GM21825 (cell line): ENCODE measurements at regions not wholly inside any gene's neighbourhood (a gene's known extent, or its start where the extent isn't known, plus 50 kb on each side); places are given as distances from the start of the nearest gene placed in this dataset.
"Not testable (repeated sequence)": the region's sequence is repeated elsewhere in the genome, so short reads cannot be mapped to it uniquely, and the experiment has no call there.

Experiments
- ATAC-seq: cut with Tn5 transposase; IDR thresholded peaks from one replicate; pipeline ENCODE4 v1.9.1; 2021; ENCODE audit warnings: mild to moderate bottlenecking, moderate library complexity; ENCODE audit not compliant: unreplicated experiment

DNA sequence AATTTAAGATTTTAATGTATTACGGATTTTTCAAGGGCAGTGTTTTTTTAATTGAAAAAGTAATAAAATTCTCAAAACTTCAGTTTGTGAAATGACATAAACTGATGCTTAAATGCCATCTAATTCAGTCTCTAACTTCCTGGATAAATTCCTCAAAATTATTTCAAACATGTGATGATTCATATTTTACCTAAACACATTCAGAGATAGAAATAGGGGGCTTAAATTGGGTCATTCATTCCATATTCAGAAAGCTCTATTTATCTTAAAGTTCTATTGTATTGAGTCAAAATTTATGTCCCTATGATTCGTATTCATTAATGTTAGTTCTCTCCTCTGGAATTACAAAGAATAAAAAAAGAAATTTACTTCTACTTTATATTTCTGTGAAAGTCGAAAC, 713.6 kb upstream of the CHRM3 start:
- no peak for ATAC-seq

DNA sequence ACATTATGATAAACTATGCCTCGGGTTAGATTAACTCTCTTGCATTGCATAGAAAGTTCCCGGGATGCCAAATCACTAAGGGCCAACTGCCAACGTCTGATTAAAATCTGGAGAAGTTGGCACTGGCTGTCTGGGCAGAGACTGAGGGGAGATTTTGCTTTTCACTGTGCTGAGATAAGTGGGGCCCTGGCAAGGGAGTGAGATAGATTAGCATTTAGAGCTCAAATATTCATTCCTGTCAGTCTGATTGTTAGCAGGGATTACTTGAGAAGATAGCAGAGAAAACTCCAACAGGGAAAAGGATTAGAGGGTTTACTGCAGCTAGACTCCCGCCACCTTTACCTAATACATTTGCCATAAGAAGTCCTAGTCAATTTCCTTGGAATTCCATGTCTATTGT, 714.1 kb upstream of the CHRM3 start:
- no peak for ATAC-seq

DNA sequence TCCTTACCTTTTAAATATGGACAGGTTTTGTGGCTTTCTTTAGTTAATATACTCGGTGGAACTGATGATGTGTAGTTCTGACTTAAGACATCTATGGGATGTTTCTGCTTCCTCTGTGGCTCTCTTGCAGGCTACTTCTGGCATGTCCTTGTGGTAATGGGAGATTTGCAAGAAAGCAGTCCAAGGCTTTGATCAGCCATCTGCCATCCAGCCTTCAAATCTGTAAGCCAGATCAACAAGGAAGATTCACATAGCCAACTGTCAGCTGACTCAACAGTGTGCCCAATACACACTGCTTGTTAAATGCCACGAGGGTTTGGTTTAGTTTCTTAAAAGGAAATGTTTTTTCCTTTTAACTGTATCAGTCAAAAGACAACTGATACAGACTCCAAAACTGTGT, 722.2 kb upstream of the CHRM3 start:
- no peak for ATAC-seq

DNA sequence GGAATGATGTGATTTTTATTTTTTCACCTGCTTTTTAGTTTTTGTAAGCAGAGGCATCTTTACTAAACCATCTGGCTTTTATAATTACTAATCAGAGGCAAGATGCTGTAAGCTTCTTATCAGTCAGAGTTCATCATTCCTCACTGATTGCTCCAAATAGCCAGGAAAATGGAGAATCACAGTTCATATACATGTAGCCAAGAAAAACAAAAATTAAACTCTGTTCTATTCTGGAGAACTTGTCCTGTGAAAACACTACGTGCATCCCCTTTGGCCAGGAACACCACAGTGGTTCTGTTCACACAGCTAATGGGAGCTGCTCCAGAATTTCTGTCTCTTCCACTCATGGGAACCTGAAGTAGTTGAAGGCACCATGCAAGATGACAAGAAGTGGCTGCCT, 725.5 kb upstream of the CHRM3 start:
- ATAC-seq: no peak

DNA sequence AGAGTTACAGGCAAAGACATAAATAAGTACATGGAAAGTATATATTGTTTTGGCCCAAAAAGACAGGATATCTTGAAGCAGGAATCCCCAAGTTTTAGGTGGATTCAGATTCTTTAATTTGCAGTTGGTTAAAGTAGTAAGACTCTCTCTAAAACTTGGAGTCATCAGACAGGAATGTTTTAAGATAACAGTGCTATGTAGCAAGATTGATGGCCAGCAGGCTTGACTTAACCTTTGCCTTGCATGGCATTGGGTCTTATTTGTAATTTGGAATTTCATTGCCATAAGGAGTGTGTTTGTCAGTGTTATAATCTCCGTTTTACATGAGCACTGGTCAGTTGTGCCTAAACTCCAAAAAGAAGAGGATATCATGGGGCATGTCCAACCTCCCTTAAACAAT, 727.6 kb upstream of the CHRM3 start:
- no peak for ATAC-seq

DNA sequence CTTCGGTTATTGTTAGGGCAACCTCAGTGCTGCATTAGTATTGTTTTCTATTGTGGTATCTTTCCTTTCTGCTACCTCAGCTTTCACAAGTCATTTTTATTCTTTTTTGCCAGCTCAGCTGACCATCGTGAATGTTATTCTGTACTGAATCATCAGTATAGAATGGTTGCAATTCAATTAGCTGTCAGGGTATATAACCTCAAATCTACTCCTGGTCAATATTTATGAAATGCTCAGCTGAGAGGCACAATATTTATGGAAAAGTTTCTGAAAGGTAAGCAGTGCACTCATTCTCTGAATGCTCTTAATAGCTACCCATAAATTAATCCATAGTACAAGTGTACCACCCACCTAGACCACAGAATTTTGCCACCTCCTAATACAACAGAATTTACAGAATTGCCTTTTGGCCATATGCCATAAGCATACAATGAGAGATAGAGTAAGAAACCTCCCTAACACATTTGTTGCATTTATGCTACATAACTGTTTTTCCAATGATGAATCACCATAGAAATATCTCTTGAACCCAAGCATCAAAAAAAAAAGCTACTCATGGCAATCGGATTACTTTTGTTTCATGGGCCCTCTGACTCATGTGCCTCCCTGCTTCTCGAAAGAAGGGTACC, 732.6 kb upstream of the CHRM3 start:
- no peak for ATAC-seq

DNA sequence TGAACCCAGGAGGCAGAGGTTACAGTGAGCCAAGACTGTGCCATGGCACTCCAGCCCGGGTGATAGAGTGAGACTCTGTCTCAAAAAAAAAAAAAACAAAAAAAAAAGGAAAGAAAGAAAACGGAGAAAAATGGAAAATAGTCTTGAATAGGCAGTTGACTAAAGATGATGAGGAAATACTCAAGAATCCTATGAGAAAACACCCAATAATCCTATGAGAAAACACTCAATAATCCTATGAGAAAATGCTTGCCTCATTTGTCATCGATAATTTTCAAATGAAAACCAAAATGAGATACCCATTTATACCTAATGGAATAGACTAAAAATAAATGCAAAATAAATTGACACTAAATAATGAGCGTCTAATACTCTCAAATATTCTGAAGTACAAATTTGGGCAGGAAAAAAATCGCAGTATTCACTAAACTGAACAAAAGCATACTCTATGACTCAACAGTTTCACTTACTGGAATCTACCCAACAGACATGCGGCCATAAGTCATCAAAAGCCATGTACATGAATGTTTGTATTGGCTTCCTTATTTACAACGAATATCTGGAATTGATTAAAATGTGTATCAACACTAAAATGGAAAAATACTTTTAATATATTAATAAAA, 733.9 kb upstream of the CHRM3 start:
- no peak for ATAC-seq

DNA sequence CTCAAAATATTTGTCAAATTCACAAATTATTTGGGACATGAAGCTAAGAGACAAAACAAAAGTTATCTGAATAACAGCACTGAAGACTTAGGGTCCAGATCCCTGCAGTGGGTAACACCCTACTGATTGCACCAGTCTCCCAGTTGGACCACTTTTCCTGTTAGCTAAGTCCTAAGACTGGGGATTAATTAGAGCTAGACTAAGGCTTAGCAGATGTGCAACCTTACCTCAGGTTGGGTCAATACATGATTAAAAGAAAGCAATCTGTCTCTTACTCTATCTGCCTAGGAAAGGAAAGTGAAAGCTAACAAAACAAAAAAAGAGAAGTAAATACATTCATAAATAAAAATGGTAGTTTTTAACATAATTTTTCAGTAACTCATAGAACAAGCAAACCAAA, 737.2 kb upstream of the CHRM3 start:
- ATAC-seq: no peak

DNA sequence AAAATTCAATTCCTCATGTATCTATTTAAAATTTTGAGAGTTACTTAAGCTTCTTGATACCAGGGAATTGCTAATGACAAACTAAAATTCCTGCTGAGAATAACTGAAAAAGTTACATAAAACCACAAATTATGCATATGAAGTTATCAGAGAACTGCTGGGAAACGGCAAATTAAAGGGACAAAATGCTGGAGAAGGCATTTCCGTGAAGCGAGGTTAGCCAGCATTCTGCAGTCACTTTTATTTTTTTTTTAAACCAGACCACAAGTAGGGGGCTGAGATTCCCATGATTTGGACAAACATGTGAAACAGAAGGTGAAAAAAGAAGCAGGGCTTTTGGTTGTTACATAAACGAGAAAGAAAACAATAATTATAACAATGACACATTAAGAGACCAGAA, 737.6 kb upstream of the CHRM3 start:
- ATAC-seq: no peak

DNA sequence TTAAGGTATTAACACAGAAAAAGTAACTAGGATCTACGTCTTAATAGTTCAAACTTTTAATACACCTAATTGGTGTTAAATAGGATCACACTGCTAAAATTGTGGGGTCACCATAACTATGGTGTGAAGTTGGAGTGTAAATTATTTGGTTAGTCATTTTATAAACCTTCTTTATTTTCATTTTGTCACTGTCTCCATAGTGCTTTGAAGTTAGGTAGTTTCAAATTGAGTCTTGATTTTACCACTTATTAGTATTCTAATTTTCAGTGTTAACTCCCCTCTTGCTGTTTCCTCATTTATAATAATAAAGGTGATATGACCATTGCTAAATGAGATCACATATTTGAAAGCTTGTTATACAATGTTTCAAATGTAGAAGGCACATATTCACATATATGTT, 738.1 kb upstream of the CHRM3 start:
- ATAC-seq: no peak

DNA sequence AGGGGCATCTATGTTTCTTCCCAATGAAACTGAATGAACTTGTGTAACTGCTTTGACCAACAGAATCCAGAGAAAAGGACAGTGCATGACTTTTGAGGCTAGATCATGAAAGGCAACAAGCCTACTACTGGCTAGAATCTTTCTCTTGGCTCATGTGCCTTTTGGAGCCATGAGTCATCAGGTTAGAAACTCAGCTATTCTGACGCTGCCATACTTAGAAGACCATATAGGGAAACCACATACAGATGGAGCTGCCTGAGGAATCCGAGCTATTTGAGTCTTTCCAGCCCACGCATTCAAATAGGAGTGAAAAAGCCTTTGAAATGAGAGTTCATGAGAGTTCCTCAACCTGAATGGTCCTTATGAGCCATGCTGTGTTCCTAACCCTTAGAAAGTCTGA, 738.5 kb upstream of the CHRM3 start:
- ATAC-seq: no peak

DNA sequence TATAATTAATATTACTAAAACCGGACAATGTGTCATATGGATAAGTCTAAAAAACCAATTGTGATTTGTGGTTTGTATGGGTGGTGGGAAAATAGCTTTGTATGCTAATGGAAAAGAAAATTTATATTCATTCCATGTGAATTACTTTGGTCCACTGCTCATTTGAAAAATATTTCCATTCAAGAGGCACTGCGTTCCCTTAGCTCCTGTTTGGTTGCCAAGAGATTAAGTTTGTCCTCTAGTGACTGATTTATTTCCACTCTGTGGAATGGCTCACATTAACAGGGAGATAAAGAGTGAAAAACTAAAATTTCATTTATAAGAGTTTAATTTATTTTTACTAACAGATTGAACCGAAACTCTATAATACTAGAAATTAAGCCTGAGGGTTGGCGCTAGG, 744.1 kb upstream of the CHRM3 start:
- no peak for ATAC-seq

DNA sequence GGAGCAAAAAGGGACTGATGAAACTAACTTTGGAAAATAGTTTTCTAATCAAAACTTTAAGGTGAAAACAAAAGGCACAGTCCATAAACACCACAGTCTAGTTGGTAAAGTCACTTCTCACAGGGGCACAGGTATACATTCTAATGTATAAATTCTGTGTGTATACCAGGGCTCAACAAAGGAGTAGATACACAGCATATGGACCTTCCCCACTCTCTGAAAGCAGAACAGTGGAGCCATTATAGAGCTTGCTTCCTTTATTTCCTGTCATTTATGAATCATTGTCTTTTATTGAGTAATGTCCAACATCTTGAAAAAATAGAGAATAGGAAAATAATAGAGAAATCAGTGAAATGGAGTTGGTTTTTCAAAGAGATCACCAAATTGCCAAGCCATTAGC, 746.5 kb upstream of the CHRM3 start:
- no peak for ATAC-seq

DNA sequence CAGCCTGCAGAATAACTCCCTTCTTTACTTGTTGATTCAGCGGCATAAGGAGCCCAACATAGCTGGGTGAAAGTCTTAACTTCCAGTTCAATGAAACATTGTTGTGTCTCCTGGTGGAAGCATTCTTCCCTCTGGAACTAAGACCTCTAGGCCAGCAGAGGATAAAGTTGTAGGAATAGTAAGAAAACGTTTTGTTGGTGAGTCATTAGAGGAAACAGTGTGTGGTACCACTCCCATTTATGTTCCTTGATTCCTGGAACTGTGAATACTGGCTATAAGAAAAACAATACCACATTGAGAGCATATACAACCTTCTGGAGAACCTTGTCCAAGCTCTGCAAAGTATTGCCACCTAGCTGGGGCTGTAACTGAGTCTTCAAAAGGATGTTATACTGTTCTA, 737.4 kb upstream of the ZP4 start:
- no peak for ATAC-seq

DNA sequence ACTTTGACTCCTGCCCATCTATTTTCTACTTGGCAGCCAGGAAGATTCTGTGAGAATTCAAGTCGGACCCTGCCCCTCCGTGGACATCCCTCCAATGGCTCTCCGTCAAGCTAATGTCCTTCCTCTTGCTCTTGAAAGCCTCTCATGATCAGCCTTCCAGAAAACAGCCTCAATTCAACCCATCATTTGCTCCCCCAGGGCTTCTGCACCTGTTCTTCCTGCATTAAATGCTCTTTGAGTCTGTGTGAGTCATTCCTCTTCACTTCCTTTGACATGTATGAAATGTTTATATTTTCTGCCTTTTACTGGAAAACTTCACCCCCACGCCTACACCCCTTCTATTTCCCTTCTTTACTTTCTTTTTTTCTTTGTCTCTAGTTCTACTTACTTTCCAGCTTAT, 734.1 kb upstream of the ZP4 start:
- ATAC-seq: no peak

DNA sequence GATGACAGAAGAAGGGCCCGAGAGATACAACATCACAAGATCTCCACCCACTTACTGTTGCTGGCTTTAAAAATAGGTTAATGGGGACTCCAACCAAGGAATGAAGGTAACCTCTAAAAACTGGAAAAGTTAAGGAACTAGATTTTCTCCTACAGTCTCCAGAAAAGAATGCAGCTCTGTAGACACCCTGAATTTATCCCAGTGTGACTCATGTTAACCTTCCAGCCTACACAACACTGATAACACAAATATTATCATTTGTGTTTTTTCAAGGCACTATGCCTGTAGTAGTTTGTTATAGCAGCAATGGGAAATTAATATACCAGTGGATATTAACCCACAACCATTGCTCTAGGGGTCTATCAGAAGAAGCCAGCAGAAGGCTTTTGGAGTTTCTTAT, 730.7 kb upstream of the ZP4 start:
- no peak for ATAC-seq

DNA sequence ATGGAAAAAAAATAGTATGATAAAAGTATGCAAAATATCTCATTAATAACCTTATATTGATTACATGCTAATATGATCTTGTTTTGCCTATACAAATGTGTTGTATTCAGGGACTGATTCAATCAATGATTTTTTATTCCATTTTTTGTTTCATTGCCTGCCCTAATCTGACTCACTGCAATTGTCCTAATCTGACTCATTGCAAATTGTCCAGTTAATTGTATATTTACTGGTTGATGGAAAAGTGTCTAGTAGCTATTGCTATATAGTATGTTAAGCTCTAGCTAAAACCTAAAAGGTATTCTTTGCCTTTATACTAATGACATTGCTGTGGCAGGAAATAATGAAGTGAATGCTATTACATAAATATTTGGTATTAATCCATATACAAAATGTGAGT, 728.9 kb upstream of the ZP4 start:
- ATAC-seq: no peak

DNA sequence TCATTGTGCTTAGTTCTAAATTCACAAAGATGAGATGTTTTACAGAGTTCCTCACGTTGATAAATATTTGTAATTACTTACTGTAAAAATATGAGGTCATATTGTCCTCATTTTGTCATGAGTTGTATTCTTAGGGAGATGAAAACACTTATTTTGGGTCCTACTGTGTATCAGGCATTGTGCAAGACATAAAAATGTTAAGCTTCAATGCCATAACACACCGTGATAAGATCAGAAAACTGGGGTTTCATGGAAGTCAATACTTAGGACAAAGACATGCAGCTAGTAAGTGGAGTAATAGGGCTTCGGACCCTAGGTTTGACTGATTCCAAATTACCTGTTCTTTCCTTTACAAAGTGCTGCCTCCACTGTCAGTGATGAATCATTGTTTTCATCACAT, 720.7 kb upstream of the ZP4 start:
- ATAC-seq: no peak

DNA sequence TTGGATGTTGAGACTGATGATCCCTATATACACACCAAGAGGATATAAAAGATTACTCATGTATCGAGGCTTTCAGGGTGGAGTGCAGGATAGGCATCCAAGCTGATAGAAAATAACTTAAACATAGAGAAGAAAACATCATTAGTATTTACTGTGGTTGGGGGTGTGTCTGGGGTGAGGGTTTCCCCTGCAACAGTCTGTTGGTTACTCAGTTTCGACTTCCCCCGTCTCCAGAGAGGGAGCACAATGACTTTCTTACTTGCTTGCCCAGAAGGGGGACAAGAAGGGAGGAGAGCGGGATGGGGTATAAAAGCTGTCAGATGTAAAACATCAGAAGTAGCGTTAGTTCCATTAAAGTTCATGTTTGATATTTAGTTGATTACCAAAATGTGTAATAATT, 717.4 kb upstream of the ZP4 start:
- no peak for ATAC-seq

DNA sequence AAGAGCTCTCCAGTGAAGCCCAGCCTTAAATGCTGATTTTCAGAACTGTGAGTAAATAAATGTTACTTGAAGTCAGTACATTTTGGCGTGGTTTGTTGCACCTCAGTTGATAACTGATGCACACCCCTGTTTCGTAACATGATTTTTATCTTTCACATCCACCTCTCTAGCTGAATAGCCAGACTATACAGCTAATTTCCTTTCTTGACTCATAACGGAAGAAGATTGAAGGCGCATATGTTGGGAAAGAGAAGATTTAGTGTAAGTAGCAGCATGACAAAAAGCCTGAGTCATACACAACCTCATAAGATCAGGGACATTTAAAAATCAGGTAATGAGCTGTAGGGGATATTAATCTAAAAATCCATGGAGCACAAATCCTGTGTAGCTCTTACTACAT, 716.2 kb upstream of the ZP4 start:
- ATAC-seq: no peak

DNA sequence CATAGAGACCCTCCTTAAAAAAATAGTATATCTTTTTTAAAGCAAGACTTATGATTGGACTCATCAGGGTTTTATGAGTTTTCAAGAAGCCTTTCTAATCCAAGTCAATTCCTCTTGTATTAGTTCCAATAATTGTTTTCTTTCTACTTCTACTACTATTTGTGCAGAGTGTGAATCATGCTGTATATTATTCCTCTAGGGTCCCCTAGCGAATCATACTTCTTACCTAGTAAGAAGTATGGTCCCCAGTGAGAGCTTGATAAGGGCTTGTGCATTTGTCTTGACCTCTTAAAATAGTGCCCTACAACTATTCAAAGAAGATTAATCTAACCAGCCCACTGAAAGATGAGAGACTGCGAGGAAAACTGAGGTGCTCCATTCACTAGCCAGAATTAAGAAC, 715.7 kb upstream of the ZP4 start:
- ATAC-seq: no peak

DNA sequence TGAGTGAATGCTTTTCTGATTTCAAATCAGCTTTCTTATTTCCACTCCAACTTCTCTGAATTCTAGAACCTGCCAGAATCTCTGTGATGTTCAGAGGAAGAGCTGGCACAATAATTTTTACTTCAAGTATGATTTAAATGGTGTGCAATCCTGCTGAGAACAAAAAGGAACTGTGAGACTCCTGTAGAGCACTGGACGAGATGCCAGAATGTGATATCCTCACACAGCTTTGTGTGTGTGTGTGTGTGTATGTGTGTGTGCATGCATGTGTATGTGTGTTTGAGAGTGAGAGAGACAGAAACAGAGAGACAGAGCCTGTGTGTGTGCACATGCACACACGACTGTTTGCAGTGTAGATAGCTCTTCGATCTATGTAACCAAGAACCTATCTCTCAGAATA, 713.6 kb upstream of the ZP4 start:
- ATAC-seq: no peak

DNA sequence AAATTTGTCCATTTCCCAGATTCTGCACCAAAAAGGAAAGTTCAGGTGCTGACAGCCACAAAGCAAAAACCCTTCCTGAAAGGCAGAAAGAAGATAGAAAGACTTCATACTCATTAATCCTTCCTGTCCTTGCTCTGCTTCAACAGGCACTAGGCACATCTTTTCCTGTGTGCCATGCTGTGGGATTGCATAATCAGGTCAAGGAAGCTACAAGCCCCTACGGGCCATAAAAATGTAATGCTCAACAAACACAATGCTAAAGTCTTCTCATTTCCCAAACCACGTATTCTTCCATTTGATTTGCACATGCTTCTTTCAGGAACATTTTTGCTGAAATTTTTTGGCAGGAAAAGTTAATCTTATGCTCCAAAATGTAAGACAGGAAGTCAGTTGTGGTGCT, 710.9 kb upstream of the ZP4 start:
- ATAC-seq: not testable (repeated sequence)
